LNCAP (cell line): ENCODE measurements at regions not wholly inside any gene's neighbourhood (a gene's known extent, or its start where the extent isn't known, plus 50 kb on each side); places are given as distances from the start of the nearest gene placed in this dataset.

Experiments
- TF ChIP-seq, protein P1 (sequence below): fragments of 450-650 bp; IDR thresholded peaks from 2 replicates; pipeline ENCODE4 v1.5.1; 2017; ENCODE audit warnings: mild to moderate bottlenecking

DNA sequence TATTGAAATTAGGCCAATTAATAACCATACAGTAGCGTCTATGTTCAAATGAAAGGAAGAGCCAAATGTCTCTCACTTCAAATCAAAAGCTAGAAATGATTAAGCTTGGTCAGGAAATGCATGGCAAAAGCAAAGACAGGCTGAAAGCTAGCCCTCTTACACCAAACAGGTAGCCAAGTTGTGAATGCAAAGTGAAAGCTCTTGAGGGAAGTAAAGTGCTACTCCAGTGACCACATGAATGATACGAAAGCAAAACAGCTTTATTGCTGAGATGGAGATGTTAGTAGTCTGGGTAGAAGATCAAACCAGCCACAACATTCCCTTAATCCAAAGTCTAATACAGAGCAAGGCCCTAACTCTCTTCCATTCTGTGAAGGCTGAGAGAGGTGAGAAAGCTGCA lies 123.8 kb downstream of the TEX36 start:
- TF ChIP-seq, protein P1, sequence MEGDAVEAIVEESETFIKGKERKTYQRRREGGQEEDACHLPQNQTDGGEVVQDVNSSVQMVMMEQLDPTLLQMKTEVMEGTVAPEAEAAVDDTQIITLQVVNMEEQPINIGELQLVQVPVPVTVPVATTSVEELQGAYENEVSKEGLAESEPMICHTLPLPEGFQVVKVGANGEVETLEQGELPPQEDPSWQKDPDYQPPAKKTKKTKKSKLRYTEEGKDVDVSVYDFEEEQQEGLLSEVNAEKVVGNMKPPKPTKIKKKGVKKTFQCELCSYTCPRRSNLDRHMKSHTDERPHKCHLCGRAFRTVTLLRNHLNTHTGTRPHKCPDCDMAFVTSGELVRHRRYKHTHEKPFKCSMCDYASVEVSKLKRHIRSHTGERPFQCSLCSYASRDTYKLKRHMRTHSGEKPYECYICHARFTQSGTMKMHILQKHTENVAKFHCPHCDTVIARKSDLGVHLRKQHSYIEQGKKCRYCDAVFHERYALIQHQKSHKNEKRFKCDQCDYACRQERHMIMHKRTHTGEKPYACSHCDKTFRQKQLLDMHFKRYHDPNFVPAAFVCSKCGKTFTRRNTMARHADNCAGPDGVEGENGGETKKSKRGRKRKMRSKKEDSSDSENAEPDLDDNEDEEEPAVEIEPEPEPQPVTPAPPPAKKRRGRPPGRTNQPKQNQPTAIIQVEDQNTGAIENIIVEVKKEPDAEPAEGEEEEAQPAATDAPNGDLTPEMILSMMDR, result no peak

DNA sequence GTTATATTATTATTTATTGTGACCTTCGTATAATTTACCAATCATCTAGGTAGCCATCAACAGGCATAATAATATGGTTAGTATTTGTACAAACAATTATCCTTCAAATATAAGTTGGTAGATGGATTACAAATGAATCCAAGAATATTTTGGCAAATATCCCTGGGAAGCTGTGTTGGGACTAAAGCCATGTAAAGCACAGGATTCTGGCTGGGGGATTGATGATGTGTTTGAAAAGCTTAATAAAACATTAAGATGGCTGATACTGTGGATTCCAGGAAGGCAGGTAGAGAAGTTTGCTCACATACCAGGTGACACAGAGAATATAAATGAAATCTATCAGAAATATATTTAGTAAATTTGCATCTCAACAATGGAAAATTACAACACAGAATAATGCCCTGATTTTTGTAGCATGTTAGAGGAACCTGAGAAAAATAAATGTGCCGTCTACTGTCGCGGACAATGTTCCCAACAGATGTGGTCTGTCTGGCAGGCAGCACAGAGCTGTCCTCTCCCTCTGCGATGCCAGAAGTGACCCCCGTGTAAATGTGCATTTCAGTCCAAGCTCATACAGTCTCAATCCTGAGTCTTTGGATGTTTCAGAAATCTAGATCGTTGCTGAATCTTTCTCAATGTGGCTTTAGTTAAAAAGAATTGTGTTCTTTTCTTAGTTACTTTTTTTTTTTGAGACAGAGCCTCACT lies 125.0 kb downstream of the TEX36 start:
- TF ChIP-seq, protein P1, result no peak

DNA sequence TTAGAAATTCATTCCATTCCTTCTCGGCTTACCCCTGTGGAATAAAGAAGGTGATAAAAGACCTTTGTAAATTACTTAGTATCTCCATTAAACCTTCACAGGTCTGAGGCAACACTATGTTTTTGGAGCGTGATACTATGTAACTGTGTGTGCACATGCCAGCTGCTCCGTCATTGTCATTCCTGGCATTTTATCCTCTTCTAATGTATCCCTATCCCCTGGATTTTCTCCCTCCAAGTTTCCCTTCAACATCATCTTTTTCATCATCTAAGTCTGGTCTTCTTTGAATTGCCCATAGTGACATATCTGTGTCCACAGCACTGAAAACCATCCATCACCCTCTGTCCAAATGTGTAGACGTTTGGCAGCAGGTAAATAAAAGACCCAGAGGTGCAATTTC lies 125.7 kb downstream of the TEX36 start:
- TF ChIP-seq, protein P1, result no peak

DNA sequence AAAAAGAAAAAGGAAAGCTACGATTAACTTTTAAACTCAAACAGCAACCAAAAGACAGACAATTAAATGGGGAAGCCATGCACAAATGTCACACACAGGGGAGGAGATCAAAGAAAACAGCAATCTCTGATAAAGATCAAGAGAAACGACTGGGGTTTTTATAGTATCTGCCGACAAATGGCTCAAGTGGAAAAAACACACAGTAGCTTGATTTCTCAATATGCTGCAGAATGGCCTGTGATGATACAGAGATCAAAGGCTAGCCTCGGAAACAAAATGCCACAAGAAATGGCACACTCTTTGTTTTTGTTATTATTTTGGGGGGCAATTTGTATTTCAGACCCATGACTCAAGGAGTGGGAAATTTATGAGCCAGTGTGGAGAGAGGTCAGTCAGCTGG lies 126.1 kb downstream of the TEX36 start:
- TF ChIP-seq, protein P1, result no peak

DNA sequence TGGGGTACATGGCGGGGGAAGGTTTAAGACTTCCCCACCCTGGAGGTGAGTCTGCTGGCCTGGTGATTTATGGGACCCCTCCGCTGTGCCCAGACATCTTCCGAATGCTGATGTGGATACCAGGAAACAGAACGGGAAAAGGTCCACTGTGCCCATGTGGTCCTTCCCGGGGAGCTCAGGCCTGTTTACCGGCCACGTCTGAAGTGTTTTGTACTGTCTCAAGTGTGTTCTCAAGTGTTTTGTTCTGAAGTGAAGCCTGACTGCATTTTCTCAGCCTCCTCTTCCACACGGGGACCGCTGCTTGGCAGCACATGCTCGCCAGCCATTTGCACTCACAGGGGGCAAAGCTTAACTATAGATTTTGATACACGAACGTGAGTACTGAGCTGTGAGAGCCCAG lies 127.2 kb downstream of the TEX36 start:
- TF ChIP-seq, protein P1, result no peak

DNA sequence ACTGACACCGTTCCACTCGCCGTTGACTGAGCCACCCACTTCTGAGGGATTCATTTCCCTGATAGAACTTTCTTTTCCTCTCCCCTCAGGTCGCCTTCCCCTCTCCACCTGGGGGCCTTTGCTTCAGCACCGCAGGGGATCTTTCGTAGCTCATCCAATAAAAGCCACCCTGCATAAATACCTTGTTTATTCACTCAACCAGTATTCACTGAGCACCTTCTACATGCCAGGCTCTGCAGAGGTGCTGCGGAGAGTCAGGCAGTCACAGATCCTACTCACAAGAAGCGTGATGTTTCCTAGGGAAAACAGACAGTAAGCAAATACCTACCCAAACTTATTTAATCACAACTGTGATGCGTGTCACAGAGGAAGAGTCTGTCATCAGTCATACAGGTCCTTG lies 127.7 kb downstream of the TEX36 start:
- TF ChIP-seq, protein P1, result no peak

DNA sequence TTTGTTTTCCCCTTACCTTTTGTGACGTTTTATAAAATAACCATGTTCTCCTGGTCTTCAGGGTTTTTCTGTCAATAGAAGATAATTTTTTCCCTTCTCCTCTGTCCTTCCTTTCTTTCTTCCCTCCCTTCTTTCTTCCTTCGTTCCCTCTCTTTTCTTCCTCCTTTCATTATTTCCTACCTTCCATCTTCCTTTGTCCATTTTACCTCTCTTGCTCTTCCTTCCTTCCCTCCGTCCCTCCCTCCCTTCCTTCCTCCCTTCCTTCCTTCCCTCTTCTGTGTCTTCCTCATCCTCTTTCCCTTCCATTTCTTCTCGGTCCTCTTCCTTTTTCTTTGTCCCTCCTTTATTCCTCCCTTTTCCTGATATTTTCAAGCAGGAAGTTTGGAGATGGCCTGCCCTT lies 128.2 kb downstream of the TEX36 start:
- TF ChIP-seq, protein P1, result no peak
